Tibial nerve (tissue), 4 donors: ENCODE measurements at regions not wholly inside any gene's neighbourhood (a gene's known extent, or its start where the extent isn't known, plus 50 kb on each side); places are given as distances from the start of the nearest gene placed in this dataset.
"Not testable (repeated sequence)": the region's sequence is repeated elsewhere in the genome, so short reads cannot be mapped to it uniquely, and the experiment has no call there.

Source experiments
- CTCF ChIP-seq, 5 experiments: fragments of 200-600 bp in 3 of 5; fragments of 450-650 bp in 2 of 5; sonication (generic) in 3 of 5; IDR thresholded peaks; one replicate each; pipeline ENCODE4 v1.5.1; 2016 to 2019; ENCODE audit warnings: antibody characterized with exemption in 5 of 5, mild to moderate bottlenecking in 3 of 5, moderate library complexity in 2 of 5
- EP300 ChIP-seq, 2 donors: sonication (generic); formaldehyde crosslinking; IDR thresholded peaks; one replicate each; pipeline ENCODE4 v1.6.1; 2017; ENCODE audit warnings: antibody characterized with exemption in 2 of 2, mild to moderate bottlenecking in 1 of 2
- POLR2A ChIP-seq, 2 donors: fragments of 450-650 bp; IDR thresholded peaks; one replicate each; pipeline ENCODE4 v1.6.1; 2017; ENCODE audit warnings: antibody characterized with exemption in 2 of 2, mild to moderate bottlenecking in 2 of 2, moderate library complexity in 2 of 2

GRCh38 chr5:100079163-100079562, 456.0 kb upstream of the FAM174A start:
- TF ChIP-seq CTCF, EP300, POLR2A (IDR thresholded peaks at IDR 0.05): not testable (repeated sequence)
